UCSD-AML1 (cell line): ENCODE measurements at regions not wholly inside any gene's neighbourhood (a gene's known extent, or its start where the extent isn't known, plus 50 kb on each side); places are given as distances from the start of the nearest gene placed in this dataset.

Experiments used
- DNase-seq: peaks from one replicate; lab custom pipeline; 2025; ENCODE audit not compliant: unreplicated experiment; lab: John Stamatoyannopoulos, UW

GRCh38 chr1:228986093-228986904 lies 251.0 kb downstream of the RHOU start:
- DNase-seq = no peak

- no peak for DNase-seq
Measured at GRCh38 chr1:228987286-228987685, 252.0 kb downstream of the RHOU start.

DNA sequence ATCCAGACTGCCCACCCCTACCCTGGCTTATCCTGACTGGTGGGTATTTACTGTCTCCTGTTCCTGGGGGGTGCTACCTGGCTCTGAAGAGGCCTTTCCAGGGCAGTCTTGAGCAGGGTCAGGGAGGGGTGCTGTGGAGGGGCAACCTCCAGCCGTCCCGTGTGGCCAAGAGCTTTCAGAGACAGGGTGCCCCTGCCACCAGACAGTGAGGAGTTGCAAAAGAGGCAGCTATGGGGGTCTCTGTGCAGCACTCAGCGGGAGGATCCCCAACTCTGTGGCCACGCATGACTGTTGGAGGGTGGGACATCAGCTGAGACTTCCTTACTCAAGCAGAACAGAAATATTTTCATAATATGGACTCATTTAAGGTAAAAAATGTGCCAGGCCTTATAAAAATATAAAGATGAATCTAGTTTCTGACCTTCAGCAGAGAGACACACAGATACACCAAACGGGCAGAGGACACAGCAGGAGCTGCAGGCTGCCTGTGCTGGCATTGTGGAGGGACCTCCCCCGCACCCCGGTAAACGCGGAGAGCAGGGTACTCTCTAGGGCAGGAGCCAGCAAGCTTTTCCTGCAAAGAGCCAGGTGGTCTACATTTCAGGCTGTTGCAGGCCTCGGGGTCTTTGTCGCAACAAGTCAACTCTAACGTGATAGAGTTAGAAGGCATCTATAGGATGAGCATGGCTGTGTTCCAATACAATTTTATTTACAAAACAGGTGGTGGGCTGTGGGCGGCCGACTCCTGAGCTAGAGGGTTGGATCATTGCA lies 252.6 kb downstream of the RHOU start:
- no peak for DNase-seq

DNA sequence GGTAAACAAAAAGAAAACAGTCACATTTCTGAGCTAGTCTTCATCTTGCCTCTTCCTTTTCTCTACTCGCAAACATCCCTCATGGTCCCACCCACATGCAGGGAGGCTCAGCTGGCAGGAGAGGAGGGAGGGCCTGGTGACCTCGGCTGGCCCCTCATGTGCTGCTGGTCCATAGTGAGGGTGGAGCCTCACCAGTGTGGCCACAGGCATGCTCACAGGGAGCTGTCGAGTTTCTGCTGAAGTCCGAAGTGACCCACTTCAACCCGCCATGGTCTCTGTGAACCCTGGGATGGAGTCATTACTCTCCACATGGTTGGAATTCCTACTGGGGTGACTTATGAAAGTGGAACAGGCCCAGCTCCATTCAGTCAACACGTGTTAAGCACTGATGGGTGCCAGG lies 253.4 kb downstream of the RHOU start:
- no peak for DNase-seq

GRCh38 chr1:228989176-228989575 lies 253.9 kb downstream of the RHOU start:
- no peak for DNase-seq

GRCh38 chr1:228989676-228989991 lies 254.4 kb downstream of the RHOU start:
- DNase-seq = no peak

- DNase-seq = peak; percentile 70
Measured at GRCh38 chr1:228989992-228990827, 254.9 kb downstream of the RHOU start.

- no peak for DNase-seq
Measured at GRCh38 chr1:228990906-228991569, 255.8 kb downstream of the RHOU start.

DNA sequence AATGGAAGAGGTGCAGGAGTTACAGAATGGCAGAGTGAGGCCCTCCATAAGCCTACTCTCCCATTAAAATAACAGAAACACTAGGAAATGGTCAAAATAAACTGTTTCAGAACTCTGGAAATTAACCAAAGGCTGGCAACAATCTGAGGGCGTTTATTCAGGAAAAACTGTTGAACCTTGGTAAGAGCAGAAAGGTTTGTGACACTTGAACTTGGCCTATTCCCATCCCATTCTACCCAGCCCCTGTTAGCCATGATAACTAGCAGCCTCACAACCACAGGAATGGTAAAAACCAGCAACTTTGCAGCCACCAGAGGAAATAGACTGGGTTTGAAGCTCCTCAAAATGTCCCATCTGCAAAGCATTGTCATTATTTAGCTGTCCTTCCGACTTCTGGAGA lies 256.8 kb downstream of the RHOU start:
- no peak for DNase-seq

DNA sequence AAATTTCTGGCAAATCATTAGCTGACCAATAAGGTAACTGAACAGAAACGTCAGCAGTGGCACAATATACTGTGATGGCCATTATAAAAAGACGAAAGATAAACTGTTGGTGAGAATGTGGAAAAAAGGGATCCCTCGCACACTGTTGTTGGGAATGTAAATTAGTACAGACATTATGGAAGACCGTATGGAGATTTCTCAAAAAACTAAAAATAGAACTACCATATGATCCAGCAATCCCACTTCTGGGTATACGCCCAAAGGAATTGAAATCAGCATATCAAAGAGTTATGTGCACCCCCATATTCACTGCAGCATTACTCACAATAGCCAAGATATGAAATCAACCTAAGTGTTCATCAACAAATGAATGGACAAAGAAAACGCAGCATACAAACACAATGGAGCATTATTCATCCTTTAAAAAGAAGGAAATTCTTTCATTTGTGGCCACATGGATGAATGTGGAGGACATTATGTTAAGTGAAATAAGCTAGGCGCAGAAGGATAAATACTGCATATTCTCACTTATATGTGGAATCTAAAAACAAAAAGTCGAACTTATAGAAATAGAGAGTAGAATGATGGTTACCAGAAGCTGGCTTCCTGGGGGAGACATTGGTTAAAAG lies 257.7 kb downstream of the RHOU start:
- DNase-seq = no peak

DNA sequence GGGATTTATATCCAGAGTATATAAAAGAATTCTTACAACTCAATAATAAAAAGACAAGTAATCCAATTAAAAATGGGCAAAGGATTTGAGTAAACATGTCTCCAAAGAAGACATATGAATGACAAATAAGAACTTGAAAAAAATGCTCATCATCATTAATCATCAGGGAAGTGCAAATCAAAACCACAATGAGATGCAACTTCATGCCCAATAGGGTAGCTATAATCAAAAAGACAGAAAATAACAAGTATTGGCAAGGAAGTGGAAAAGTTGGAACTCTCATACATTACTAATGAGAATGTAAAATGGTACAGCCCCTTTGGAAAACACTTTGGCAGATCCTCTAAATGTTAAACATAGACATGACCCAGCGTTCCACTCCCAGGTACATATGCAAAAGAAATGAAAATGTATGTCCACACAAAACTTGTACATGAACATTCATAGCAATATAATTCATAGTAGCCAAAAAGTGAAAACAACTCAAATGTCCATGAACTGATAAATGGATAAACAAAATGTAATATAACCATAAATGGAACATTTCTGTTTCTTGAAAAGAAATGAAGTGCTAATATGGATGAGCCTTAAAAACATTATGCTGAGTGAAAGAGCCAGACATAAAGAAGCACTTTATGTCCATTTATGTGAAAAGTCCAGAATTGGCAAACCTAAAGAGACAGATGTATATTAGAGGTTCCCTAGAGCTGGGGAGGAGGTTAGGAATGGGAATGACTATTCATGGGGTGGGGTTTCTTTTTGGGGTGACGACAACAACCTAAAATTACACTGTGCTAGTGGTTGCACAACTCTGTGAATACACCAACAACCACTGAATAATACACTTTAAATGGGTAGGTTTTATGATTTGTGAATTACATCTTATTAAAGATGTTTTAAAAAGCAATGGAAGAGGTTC lies 259.7 kb downstream of the RHOU start:
- no peak for DNase-seq

GRCh38 chr1:228996281-228996680 lies 261.0 kb downstream of the RHOU start:
- DNase-seq = no peak

GRCh38 chr1:228997721-228998144 lies 262.5 kb downstream of the RHOU start:
- no peak for DNase-seq

DNA sequence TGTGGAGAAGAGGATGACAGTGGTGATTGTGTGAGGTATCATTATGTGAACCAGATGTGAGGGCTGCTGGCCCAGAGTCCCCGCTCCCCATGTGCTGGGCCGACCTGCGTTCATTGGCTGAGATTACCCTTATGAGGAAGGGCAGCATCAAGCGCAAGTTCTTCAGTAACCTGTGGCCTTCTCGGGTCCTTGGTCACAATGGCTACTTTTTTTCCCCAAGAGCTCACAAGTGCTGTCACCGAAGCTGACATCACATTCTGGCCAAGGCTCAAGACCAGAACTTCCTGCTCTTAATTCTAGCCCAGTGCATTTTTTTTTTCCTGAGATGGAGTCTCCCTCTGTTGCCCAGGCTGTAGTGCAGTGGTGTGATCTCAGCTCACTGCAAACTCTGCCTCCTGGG lies 262.9 kb downstream of the RHOU start:
- no peak for DNase-seq

GRCh38 chr1:228999446-229000170 lies 264.3 kb downstream of the RHOU start:
- DNase-seq = no peak

GRCh38 chr1:229000187-229000586 lies 264.9 kb downstream of the RHOU start:
- no peak for DNase-seq

GRCh38 chr1:229001467-229002011 lies 266.3 kb downstream of the RHOU start:
- no peak for DNase-seq

DNA sequence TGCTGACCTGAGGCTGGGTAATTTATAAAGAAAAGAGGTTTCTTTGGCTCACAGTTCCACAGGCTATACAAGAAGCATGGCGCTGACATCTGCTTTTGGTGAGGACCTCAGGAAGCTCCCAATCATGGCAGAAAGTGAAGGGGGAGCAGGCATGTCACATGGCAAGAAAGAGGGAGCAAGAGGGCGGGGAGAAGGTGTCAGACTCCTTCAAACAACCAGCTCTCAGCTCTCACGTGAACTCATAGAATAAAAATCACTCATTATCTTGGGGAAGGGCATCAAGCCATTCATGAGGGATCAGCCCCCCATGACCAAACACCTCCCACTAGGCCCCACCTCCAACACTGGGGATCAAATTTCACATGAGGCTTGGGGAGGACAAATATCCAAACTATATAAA lies 266.8 kb downstream of the RHOU start:
- DNase-seq = no peak
